ENCODE measurements at regions not wholly inside any gene's neighbourhood (a gene's known extent, or its start where the extent isn't known, plus 50 kb on each side); places are given as distances from the start of the nearest gene placed in this dataset.
"Not testable (repeated sequence)": the region's sequence is repeated elsewhere in the genome, so short reads cannot be mapped to it uniquely, and the experiment has no call there.

DNA sequence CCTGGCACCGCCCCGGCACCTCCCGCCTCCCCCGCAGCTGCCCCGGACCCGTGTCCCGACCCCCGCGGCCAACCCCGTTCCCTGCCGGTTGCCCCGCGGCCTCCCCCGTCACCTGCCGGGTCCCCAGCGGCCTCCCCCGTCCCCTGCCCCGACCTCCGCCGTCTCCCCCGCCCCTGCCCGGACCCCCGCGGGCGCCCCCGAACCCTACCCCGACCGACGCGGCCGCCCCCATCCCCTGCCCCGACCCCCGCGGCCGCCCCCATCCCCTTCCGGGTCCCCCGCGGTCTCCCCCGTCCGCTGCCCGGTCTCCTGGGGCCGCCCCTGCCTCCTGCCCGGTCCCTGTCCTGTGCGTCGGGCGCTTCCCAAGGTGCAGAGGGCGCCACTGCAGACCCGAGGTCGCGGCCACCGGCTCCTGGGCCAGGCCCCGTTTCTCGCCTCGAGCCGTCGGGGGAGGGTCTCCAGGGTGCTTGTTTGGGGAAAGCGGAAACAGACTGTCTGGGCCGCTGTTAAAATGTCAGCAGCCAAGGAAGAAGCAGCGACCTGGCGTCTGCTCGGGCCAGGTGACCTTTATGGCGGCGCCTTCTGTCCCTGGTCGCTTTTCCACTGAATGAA is 51.6 kb upstream of the APOD start:
- not testable (repeated sequence) for DNase-seq (ENCODE audit: low read depth in 2 of 2)

DNA sequence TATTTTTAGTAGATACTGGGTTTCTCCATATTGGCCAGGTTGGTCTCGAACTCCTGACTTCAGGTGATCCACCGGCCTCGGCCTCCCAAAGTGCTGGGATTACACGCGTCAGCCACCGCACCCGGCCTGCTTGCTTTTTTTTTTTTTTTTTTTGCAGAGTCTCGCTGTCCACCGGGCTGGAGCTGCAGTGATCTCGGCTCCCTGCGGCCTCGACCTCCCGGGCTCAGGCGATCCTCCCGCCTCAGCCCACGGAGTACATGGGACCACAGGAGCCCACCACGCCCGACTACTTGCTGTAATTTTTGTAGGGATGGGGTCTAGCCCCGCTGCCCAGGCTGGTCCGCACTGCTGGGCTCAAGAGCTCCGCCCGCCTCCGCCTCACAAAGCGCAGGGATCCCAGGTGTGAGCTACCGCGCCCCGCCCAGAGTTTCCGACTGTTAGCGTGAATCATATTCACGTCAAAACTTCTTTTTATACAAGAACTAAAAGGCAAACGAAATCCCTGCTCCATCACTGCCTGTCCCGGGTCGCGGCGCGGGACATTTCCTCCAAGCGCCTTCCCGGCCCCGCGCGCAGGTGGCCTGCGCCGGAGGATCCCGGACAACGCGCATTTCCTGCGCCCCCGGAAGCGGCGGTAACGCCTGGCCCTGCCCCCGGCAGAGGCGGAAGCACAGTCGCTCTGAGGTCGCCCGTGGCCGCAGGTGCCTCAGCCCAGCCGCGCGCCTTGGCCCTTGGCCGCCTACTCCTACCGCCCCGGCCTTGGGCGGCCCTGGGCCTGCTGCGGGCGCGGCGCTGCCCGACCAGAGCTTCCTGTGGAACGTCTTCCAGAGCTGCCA is 50.9 kb upstream of the APOD start:
- peak; percentile 18 to 51 for DNase-seq (ENCODE audit: low read depth in 2 of 2)
